Kasumi-1 (cell line): ENCODE measurements at regions not wholly inside any gene's neighbourhood (a gene's known extent, or its start where the extent isn't known, plus 50 kb on each side); places are given as distances from the start of the nearest gene placed in this dataset.

ENCODE experiments used
- DNase-seq, 2 experiments: peaks; one replicate each; lab custom pipeline; 2025; lab: John Stamatoyannopoulos, UW

DNA sequence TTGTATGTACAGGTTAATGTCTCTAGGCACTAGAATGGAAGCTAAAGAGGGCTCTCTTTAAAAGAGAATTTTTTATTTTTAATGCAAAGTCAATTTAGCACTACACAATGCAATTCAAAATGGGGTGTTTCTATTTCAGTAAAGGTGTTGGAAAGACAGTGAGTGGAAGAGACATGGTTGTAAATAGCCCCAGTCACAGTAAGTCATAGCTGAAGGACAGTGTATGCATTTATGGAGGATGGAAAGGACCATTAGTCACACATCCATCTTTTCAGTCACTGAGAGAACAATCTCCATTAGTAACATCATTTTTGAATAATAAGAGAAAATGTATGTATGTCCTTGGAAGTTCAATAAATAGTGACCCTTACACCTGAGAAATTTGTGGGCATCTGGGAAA, 148.0 kb downstream of the PDHA2 start:
- DNase-seq: no peak

DNA sequence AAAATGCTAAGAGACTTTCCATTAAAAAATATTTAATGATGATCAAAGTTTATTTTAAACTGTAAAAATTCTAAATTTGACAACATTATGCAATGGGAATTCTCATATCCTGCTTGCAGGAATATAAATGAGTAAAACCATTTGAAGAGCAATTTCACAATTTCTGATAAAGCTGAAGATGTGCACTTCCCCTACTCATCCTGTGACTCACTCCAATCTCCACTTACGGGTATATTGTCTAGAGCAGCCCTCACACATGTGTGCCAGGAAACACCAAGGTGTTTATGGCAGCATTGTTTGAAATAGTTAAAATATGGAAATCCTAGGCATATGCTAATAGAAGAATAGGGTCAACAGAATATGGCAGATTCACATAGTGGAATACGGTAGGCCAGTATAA, 158.4 kb downstream of the PDHA2 start:
- DNase-seq: peak; percentile 25 to 33

DNA sequence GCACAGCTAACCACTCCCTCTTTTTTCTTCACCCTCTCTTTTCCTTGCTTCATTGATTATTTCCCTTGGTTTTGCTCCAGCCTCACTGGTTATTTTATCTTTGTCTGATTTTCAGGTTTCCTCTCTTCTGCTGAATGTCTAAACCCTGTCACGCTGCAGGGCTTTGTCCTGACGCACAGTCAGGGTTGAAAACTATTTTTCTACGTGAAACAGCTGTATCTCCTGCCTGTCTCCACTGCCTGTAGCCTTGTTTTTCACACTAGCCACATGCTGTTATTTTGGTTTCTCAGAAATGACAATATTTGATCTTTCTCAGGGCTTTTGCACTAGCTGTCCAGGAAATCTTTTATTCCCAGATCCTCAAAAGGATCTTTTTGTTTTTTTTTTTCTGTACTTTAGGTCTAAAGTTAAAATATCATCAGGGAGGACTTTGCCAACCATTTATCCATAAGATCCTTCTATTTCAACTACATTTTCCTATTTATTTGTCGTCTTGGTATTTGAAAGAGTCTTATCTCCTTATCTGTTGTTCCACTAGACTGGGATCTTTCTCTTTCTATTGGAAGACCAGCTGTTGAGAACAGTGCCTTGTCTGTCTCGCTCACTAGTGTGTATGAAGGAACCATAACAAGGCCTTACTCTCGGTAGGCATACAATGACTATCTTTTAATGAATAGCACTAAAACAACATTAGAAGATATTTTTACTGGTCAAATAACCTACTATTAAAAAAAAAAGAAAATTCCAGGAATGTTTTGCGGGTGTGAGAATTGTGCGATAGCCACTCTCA, 164.3 kb downstream of the PDHA2 start:
- DNase-seq: no peak

DNA sequence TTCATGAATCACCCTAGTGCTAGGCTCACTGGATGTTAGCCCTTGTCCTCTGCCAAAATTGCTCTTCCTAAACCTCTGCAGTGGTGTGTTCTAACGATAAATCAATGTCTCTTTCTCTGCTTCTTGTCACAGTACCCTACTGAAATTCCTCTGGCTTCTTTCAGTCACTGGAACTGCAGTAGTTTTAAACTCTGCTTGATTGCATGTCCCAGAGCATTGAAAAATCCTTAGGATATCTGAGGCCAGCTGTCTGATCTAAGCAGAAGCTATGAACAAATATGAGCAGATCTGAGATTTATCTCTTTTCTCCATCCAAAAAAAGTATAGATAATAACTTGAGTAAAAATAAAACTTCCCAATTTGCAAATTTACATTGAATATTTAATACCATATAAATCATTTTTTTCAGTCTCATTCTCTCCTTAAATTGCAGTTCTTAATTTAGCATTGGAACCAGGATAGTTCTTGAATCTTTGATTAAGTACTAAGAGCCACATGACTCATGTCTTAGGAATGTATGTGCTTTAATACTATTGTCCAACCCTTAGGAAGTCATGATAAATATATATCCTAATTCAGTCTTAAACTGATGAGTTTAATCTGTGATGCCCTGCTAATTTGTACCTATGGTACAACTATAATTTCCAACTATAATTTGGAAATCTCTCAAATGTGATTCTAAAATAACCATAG, 169.7 kb downstream of the PDHA2 start:
- DNase-seq: no peak

DNA sequence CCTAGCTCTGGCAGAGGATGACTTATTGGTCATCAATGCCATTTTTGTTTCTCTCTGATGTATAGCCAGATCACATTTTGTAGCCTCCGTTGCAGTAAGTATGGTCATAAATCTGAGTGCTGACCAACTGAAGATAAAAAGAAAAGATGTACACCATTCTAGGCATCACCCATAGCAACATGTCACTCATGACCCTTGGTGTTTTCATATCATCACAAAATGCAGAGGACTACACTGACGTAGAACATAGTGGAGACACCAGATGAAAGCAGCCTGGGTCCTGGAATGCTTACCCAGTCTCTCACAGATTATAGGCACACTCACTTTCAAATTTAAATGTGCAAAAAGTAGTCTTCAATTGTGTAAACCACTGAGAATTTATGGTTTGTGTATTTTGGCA, 172.8 kb downstream of the PDHA2 start:
- DNase-seq: no peak

DNA sequence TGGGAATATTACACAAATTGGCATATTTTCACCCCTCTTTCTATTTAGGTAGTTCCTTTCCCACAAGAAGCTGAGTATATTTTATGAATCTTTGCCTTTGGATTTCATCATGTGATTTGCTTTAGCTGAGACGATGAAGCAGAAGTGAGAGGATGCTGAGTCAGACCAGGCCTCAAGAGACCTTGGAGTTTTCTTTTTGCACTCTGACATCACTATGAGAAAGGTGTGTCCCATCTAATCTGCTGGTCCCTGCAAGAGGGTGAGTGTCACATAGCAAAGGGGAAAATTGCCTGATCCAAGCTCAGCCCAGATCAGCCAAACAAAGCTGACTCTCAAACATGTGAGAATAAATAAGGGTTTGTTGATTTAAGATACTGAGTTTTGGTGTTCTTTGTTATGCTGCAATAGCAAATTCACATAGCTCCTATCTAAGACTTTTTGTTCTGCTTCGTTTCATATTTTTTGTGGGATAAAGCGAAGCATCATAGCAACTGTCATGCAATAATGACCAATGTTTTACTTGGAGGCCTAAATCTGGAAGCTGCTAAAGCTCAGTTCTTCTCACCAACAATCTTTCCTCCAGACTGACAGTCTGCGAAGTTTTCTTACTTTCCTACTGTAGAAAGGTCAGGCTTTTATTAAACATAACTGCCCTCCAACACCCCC, 176.9 kb downstream of the PDHA2 start:
- no peak for DNase-seq

DNA sequence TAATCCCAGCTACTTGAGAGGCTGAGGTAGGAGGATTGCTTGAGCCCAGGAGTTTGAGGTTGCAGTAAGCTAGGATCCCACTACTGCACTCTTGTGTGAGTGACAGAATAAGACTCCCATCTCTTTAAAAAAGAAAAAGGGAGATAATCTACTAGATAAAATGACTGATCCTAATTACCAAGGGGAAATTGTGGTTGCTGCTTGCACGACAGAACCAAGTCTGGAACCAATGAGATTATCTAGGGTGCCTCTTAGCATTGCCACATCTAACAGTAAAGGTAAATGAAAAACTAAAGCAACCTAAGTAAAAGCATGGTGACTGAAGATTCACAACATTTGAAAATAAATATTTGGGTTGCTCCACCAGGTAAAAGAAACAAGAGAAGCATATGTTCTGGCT, 185.1 kb downstream of the PDHA2 start:
- DNase-seq: no peak

DNA sequence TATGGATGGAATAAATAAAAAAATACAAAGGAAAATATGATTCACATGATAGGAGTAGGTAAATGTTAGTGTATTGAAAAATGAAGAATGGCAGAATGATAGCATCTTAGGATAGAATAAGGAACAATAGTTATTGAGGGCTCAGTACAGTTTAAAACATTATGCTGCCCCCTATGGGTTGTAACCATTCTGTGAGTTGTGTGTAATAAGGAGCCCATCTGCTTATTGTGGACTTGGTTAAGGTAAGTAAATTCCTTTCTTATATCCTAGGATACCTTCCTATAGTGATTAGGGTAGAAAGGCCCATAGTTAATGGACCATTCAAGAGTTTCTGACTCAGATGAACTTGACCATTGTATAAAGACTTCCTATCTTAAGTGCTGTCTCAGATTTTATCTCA, 195.8 kb downstream of the PDHA2 start:
- DNase-seq: peak; percentile 30 to 58

DNA sequence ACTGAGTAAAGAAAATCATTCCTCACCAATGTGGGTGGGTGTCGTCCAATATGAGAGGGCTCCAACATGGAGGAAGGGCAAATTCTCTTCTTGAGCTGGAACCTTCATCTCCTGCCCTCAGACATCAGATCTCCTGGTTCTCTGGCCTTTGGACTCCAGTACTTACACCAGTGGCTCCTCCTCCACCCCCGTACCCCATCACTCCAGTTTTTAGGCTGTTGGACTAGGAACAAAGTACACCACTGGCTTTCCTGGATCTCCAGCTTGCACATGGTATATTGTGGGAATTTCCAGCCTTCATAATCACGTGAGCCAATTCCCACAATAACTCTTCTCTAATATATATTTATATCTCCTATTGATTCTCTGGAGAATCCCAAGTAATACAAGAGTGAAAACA, 196.9 kb downstream of the PDHA2 start:
- no peak for DNase-seq

DNA sequence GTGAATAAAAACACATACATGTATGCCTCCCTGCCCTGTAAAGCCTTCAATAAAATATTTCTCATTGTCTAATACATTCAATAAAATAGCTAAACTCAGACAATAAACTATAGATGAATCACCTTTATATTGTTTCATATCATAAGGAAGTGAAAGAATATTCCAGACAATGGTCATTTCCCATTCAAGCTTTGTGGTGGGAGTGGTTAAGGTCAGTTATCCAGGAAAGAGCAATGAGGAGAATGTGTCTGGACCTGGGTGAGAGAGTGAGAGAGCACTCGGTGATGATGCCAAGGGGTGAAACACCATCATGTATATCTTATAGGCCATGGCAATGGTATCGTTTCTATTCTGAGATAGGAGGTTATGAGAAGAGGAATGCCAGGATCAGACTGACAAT, 197.8 kb downstream of the PDHA2 start:
- DNase-seq: no peak

DNA sequence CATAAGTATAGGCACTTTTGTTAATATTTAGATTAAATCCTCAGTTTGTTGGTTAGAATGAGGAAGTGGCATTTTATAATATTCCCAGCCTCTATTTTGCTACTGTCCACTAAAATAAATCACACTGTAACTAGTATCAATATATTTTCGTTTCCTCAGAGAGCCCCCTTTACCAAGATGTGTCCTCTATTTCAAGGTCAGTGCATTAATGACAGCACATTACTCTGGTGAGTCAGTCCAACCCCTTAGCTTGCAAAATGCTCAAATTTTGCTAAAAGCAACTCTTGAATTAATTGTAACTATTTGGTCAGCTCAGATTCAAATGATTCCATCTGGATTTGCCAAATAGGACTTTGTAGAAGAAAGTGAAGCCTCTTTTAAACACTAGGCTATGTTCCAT, 199.3 kb downstream of the PDHA2 start:
- no peak for DNase-seq

DNA sequence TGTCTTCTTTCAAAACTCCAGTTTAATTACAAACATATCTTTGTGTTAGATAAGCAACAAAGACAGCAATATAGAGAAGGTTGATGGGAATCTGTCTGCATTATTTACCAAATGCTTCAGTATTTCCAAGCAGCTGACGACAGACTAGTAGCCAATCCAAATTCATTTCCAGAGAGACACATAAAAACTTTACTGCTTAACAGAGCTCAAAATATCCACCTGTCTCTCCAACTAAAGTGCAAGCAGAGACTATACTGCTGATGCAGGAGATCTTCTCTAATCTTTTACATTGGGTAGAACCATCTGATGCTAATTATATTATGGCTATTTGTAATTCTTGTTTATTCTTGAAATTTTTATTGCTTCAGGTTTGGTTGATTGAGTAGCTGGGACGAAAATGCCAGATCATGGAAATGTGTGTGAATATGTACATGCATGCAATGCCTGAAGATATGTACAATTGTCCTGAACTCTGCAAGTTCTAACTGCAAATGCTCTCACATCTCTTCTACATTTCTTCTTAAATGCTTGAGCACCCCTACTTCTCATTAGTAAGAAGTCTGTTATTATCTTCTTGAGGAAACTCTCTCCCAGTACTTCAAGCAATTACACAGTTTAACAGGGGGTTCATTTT, 200.0 kb downstream of the PDHA2 start:
- no peak for DNase-seq

DNA sequence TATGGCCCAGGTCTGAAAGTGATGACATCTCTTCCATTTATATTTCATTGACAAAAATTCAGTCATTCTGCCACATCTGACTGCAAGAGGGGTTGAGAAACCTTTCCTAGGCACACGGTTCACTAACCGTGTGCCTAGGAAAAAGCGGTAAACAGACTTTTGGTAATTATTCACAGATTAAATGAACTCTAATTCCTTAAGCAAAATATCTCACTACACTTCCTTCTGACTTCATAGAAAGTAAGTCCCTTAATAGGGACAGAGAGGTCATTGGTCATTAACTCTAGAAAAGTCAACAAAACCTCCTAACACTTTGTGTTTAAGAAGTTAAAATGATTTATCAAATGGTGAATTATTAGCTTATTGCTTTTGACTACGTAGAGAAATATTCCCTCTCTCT, 205.1 kb downstream of the PDHA2 start:
- no peak for DNase-seq

DNA sequence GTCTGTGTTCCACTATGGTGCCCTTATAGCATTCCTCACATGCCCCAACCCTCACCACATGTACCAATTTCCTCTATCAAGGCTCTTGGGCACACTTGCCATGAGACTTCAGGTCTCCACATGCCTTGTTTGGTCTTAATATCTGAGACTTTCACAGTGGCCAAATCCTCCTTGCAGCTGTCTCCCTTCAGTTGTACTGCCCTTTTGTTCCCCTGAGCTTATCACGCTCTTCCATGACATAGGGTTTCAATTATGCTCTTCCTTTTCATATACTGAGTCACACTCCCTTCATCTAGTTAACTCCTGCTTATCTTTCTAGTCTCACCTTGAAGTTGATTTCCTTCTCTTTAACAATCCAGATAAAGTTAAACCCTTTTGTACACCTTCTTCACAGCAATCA, 212.9 kb downstream of the PDHA2 start:
- DNase-seq: no peak

DNA sequence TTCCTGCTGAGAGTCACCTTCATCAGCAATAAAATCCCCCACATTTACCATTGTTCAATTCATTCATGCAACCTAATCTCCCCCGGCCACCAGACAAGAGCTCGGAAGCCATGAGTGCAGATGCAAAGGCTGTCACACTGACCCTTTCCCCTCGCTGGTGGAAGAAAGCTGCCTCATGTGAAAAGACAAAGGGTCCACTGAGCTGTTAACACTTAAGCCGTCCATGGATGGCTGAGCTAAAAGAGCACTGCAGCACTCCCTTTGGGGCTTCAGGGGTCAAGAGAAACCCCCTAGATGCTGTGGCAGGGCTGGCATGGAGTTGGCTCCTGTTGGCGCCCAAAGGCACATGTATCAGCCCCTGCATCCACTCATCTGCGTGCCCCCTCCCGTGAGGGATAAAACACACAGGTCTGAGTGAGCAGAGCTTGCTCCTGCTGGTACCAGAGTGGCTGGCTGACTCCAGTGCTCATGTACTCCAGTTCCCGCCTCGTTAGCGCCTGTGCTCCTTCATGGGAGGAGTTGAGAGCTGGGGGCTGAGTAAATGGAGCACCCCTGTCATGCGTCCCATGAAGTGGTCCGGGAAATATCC, 216.5 kb downstream of the PDHA2 start:
- no peak for DNase-seq

DNA sequence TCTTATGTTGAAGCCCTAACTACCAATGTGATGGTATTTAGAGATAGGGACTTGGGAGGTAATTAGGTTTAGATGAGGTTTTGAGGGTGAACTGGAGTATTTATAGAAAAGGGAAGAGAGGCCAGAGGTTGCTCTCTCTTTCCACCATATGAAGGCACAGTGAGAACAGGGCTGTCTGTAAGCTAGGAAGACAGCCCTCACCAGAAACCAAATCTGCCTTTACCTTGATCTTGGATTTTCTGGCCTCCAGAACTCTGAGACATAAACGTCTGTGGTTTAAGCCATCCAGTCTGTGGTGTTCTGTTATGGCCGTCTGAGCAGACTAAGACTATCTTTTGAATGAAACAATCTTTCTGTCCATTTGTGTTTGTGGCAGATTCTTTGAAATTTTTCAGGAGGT, 223.7 kb downstream of the PDHA2 start:
- DNase-seq: peak; percentile 31 to 49

DNA sequence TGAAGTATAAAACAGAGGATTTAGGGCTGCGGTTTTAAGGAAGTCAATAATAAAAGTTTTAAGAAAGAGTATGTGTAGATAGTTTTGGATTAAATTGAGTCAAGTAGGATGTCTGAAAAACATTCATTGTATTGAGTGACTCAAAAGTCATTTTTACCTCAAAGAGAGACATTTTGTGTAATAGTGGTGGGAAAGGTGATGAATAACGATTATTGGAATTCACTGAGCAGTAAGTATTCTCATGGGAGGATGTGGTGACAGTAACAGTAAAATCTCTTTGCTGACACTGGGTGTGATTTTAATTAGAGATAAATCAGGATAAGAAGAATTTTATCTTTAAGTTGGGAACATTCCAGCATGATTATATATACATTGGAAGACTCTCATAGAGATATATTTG, 233.6 kb downstream of the PDHA2 start:
- no peak for DNase-seq

DNA sequence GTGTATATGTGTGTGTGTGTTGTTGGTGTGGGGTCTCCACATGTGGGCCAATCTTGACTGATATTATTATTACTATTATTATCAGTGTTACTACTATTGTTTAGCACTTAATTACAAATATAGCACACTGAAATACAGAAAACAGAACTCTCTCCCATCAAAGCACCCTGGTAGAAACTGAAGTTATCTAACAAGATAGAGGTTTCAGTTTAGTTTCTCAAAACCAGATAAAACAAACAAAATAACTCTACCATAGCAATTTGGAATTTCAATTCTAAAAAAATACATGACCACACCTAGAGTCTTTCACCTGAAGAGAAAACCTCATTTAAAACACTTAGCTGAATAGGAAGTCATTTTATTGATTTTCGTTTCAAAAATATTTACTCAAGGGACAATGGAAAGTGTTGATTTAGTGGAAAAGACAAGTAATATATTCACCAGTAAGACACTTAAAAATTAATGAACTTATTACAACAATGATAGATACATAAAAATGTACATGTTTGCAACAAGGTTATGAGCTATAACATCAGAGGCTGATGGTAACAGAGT, 252.3 kb downstream of the PDHA2 start:
- DNase-seq: no peak

DNA sequence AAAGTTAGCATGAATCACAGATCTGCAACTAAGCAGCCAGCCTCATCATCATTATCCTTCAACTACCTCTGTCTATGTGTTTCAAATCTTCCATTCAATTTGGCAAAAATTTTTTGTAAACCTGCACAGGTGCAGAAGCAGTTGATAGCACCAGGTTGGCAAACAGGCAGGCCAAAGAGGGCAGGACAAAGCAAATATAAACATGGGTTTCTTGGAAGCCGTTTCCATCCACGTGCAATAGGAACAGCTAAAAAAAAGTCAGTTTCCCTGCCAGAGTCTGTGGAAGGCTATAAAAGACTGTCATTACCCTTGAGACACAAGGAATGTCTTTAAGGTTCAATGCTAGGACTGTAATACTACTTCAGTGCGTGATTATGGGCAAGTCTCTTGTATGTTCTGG, 253.2 kb downstream of the PDHA2 start:
- no peak for DNase-seq

DNA sequence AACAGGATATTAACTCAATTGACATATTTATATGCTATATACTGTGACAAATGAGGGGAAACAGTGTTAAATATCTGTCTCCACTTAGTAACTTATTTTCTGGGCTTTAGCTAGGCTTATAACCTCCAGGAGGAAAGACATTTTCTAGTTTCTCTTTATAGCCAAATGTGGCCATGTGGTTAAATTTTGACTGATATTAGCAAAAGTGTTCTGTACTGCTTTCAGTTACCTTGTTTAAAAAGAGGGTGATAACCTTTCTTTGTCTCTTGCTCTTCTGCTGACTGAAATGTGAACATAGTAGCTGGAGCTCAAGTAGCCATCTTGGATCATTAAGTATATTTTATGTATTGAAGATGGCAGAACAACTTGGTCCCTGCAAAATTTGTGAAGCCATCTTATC, 253.7 kb downstream of the PDHA2 start:
- no peak for DNase-seq

DNA sequence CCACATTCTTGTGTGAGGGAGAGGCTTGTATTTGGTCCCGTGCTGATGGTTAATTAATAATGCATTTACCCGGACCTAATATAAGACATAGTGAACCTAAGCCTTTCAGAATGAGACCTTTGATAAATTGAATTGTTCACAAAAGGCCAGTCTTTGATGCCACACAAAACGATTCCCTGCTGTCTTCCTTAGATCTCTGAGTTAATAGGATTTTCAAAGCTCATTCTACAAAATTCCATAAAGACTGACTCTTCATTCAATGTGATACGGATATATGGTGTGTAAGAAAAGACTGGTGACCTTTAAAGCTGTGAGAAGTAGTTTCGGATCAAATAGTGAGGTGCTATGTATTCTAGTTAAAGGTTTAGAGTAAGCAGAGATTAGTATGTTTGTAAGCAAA, 254.3 kb downstream of the PDHA2 start:
- DNase-seq: no peak

DNA sequence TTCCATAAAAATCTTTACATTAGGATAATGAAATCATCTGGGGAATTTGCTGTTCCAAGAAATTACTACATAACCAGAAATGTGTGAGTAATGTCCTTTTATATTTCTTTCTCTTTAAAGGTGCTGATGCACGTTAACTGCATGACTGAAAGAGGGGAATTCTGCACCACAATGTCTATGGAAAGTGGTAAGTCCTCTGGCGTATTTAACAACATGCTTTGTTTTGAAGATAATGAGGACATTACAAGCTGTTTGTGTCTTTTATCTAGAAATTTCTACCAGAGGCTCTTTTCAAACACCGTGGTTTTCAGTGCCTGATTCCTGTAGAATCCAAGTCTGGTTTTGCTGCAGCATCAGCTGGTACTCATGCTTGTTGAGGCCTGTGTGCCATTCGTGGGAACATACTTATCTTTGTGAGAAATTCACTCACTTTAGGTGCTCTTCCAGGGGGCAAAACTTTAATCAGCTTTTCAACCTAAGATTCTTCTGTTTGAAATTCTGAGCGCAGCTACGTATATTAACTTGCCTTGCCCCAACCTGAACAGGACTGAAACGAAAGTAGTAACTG, 257.2 kb downstream of the PDHA2 start:
- DNase-seq: no peak
